Common myeloid progenitor, CD34-positive (primary cell): ENCODE measurements at regions not wholly inside any gene's neighbourhood (a gene's known extent, or its start where the extent isn't known, plus 50 kb on each side); places are given as distances from the start of the nearest gene placed in this dataset.

Experiments
- CTCF ChIA-PET: fragments of 350-600 bp; sonication (Branson Sonifier 250); formaldehyde crosslinking; loops from one replicate; lab custom pipeline; 2021; ENCODE audit warnings: antibody characterized with exemption; lab: Charles Lee
- POLR2A ChIA-PET: fragments of 350-600 bp; sonication (Branson Sonifier 250); formaldehyde crosslinking; loops from one replicate; lab custom pipeline; 2021; ENCODE audit warnings: antibody characterized with exemption; lab: Charles Lee
- DNase-seq, 3 donors: peaks; one replicate each; pipeline versions ENCODE4 v3.0.0 to v3.0.0-alpha.2; 2013
- H3K27ac ChIP-seq, 2 experiments: 1 replicate in 1 of 2; 2 replicates in 1 of 2; pipeline ENCODE4 v1.7.0; 2013; ENCODE audit warnings: inconsistent platforms in 2 of 2, low read length in 2 of 2, mild to moderate bottlenecking in 2 of 2, low read depth in 1 of 2, moderate library complexity in 1 of 2; ENCODE audit not compliant: severe bottlenecking in 2 of 2, insufficient read depth in 1 of 2, poor library complexity in 1 of 2
- H3K27me3 ChIP-seq, 5 experiments: replicated peaks in 2 of 5; 1 replicate in 3 of 5; 2 replicates in 2 of 5; pipeline versions ENCODE4 v1.6.1 to v1.7.0; 2013; ENCODE audit warnings: low read length in 4 of 5, mild to moderate bottlenecking in 2 of 5, moderate library complexity in 2 of 5, inconsistent platforms in 1 of 5; ENCODE audit not compliant: insufficient read depth in 5 of 5, control insufficient read depth in 4 of 5
- H3K36me3 ChIP-seq, 4 experiments: 1 replicate in 2 of 4; 2 replicates in 2 of 4; pipeline versions ENCODE4 v1.6.1 to v1.7.0; 2013; ENCODE audit warnings: low read length in 3 of 4, control low read depth in 1 of 4, mild to moderate bottlenecking in 1 of 4; ENCODE audit not compliant: control insufficient read depth in 4 of 4, insufficient read depth in 4 of 4
- H3K4me1 ChIP-seq, 4 experiments: 1 replicate in 3 of 4; 2 replicates in 1 of 4; pipeline versions ENCODE4 v1.6.1 to v1.7.1; 2013; ENCODE audit warnings: low read length in 3 of 4, mild to moderate bottlenecking in 3 of 4, control low read depth in 1 of 4, inconsistent platforms in 1 of 4, moderate library complexity in 1 of 4; ENCODE audit not compliant: control insufficient read depth in 4 of 4, insufficient read depth in 4 of 4; ENCODE audit errors: control extremely low read depth in 1 of 4
- H3K4me3 ChIP-seq, 7 experiments: 1 replicate in 4 of 7; 2 replicates in 3 of 7; pipeline versions ENCODE4 v1.5.1 to v1.7.0; 2013; ENCODE audit warnings: mild to moderate bottlenecking in 7 of 7, low read length in 6 of 7, moderate library complexity in 6 of 7, inconsistent platforms in 2 of 7, low read depth in 2 of 7, control low read depth in 1 of 7; ENCODE audit not compliant: insufficient read depth in 4 of 7, control insufficient read depth in 1 of 7; ENCODE audit errors: extremely low read depth in 1 of 7
- H3K9me3 ChIP-seq, 5 experiments: 1 replicate in 4 of 5; 2 replicates in 1 of 5; pipeline versions ENCODE4 v1.6.1 to v1.7.1; 2013; ENCODE audit warnings: low read length in 4 of 5, mild to moderate bottlenecking in 2 of 5, inconsistent platforms in 1 of 5, low read depth in 1 of 5, moderate library complexity in 1 of 5; ENCODE audit not compliant: control insufficient read depth in 4 of 5, insufficient read depth in 2 of 5; ENCODE audit errors: control extremely low read depth in 1 of 5
- WGBS: methylation state at CpG from one replicate; pipeline ENCODE4 v1.1.5; 2013; ENCODE audit not compliant: insufficient coverage; 5-methylcytosine and 5-hydroxymethylcytosine counted together

- peaks cover 0 to 8% (median 0%) of the 10 kb centered on the region in 5 experiments for H3K9me3 ChIP-seq
- ChIA-PET POLR2A (no interaction called here), CTCF (no interaction called here)
- H3K27ac ChIP-seq, result no peak overlapping the region
- no peak overlapping the region for H3K4me3 ChIP-seq
- no peak for DNase-seq
- no peaks in the 10 kb centered on the region for H3K4me1 ChIP-seq
- WGBS, result 85% methylated on average over 20 of the region's 27 CpGs
- H3K36me3 ChIP-seq, result no peaks in the 10 kb centered on the region
- H3K27me3 ChIP-seq, result peaks cover 0 to 10% (median 0%) of the 10 kb centered on the region in 5 experiments
Observed at GRCh38 chr13:112145551-112146360, 78.8 kb downstream of the SOX1 start.

DNA sequence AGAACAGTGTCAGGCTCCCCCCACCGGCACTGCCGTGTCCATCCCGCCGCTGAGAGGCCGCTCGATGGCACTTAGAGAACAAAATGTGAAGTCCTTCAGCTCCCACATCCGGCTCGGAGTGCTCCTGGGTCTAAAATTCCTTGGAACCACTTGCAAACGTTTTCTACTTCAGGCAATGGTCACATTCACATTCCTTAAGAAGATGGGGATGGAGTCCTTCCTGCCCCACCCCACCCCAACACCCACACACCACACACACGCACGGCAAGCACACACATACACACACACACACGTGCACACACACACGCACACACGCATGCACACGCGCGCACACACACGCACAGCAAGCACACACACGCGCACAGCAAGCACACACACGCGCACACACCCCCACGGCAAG is 83.4 kb downstream of the SOX1 start:
- ChIA-PET CTCF (no interaction called here), POLR2A (interaction anchor here (0.6 kb wide), 1 partner anchor 649 kb away, joined by 3 read pairs; no protein-coding TSS in a partner anchor)
- Histone ChIP-seq H3K36me3 (no peaks in the 10 kb centered on the region), H3K4me1 (no peaks in the 10 kb centered on the region), H3K9me3 (peaks cover 0 to 8% (median 0%) of the 10 kb centered on the region in 5 experiments), H3K4me3 (no peak overlapping the region), H3K27ac (no peak overlapping the region), H3K27me3 (peaks cover 0 to 10% (median 0%) of the 10 kb centered on the region in 5 experiments)
- DNase-seq, result no peak
- WGBS, result 88% methylated on average over 7 of the region's 23 CpGs

DNA sequence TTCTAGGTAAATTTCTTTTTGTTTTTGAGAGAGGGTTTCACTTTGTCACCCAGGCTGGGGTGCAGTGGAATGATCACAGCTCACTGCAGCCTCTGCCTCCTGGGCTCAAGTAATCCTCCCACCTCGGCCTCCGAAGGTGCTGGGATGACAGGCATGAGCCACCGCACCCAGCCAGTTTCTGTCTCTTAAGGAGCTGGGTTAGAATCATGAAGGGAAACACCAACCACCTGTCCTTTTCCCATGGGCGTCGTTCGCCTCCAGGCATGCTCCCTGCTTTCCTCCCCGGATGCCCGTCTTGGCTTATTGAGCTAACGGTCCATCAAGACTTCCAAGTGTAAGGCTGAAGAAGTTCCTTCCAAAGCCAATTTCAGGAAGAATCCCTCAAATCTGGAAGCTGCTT is 85.9 kb downstream of the SOX1 start:
- ChIA-PET POLR2A (no interaction called here), CTCF (no interaction called here)
- no peak overlapping the region for H3K4me3 ChIP-seq
- H3K27ac ChIP-seq, result no peak overlapping the region
- DNase-seq, result no peak
- H3K9me3 ChIP-seq, result peaks cover 0 to 6% (median 0%) of the 10 kb centered on the region in 5 experiments
- H3K27me3 ChIP-seq, result peaks cover 0 to 7% (median 0%) of the 10 kb centered on the region in 5 experiments
- WGBS, result 97% methylated on average over 9 of the region's 9 CpGs
- no peaks in the 10 kb centered on the region for H3K36me3 ChIP-seq
- no peaks in the 10 kb centered on the region for H3K4me1 ChIP-seq

DNA sequence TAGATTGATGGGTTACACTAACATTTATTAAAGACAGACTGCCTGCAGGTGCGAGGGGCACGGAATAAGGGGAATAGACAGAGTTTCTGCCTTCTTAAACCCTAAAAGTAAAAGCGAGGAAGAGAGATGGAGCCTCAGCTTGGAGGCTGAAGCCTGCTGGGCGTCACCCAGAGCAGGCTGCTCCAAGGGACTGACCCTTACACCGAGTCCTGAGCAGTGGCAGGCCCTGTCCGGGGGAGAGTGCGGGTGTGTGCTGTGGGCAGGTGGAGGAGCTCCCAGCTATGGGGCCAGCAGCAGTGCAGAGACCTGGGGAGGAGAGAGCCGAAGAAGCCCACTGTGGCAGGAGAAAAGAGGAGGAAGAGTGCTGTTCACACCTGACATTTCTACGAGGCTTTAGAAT is 86.4 kb downstream of the SOX1 start:
- ChIA-PET CTCF (no interaction called here), POLR2A (no interaction called here)
- H3K36me3 ChIP-seq, result no peaks in the 10 kb centered on the region
- peaks cover 0 to 5% (median 0%) of the 10 kb centered on the region in 5 experiments for H3K9me3 ChIP-seq
- H3K4me3 ChIP-seq, result no peak overlapping the region
- peaks cover 0 to 7% (median 0%) of the 10 kb centered on the region in 5 experiments for H3K27me3 ChIP-seq
- H3K27ac ChIP-seq, result no peak overlapping the region
- no peaks in the 10 kb centered on the region for H3K4me1 ChIP-seq
- WGBS, result 98% methylated on average over 4 of the region's 9 CpGs
- DNase-seq, result no peak

DNA sequence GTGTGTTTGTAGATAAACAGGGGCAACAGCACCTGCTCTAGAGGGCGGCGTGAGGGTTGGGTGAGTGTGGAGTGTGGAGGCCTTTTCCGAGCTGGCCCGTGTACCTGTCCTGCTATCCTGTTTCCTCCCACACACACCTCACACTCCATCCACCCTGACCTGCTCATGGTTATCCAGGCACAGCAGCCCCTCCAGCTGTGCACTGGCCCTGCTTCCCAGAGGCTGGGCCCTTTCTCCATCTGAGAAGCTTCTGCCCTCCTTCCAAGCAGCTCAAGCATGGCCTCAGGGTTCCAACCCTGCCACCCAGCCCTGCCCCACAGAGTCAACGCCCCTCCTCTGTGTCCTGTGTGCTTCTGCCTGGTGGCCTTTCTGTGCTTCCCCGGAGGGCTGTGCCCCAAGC is 86.9 kb downstream of the SOX1 start:
- Histone ChIP-seq H3K27me3 (peaks cover 0 to 7% (median 0%) of the 10 kb centered on the region in 5 experiments), H3K36me3 (no peaks in the 10 kb centered on the region), H3K9me3 (peaks cover 0 to 8% (median 0%) of the 10 kb centered on the region in 5 experiments), H3K4me3 (no peak overlapping the region), H3K4me1 (no peaks in the 10 kb centered on the region), H3K27ac (no peak overlapping the region)
- ChIA-PET POLR2A (no interaction called here), CTCF (no interaction called here)
- no peak for DNase-seq
- WGBS, result no CpG with 5 or more reads among the region's 6 CpGs

- Histone ChIP-seq H3K36me3 (no peaks in the 10 kb centered on the region), H3K9me3 (peaks cover 0 to 8% (median 0%) of the 10 kb centered on the region in 5 experiments), H3K27ac (no peak overlapping the region), H3K4me3 (no peak overlapping the region), H3K27me3 (peaks cover 0 to 11% (median 0%) of the 10 kb centered on the region in 5 experiments), H3K4me1 (no peaks in the 10 kb centered on the region)
- DNase-seq, result no peak
- 82% methylated on average over 14 of the region's 14 CpGs for WGBS
- ChIA-PET POLR2A (no interaction called here), CTCF (no interaction called here)
Observed at GRCh38 chr13:112154301-112155060, 87.5 kb downstream of the SOX1 start.

DNA sequence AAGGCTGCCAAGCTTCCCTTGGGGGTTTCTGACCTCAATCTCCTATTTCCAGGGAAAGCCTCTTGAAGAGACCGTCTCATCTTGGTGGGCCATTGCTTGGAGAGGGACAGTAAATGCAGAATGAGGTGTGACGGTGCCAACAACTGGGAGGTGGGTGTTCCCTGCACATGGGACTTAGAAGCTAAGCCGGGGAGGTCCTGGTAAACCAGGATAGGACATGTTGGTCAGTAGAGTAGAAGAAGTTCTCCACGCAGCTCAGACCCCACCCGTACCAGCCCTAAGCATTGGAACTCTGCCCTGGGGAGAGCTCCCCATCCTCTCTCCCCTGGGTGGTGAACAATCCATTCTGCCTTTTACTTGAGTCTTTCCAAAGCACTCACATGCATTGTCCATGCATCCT is 92.0 kb downstream of the SOX1 start:
- no peak for DNase-seq
- peaks cover 2 to 43% (median 12%) of the 10 kb centered on the region in 5 experiments for H3K27me3 ChIP-seq
- WGBS, result 96% methylated on average over 5 of the region's 5 CpGs
- no peak overlapping the region for H3K4me3 ChIP-seq
- ChIA-PET POLR2A (no interaction called here), CTCF (no interaction called here)
- H3K4me1 ChIP-seq, result no peaks in the 10 kb centered on the region
- no peak overlapping the region for H3K27ac ChIP-seq
- H3K9me3 ChIP-seq, result peaks cover 0 to 8% (median 0%) of the 10 kb centered on the region in 5 experiments
- no peaks in the 10 kb centered on the region for H3K36me3 ChIP-seq
